ENCODE measurements at regions not wholly inside any gene's neighbourhood (a gene's known extent, or its start where the extent isn't known, plus 50 kb on each side); places are given as distances from the start of the nearest gene placed in this dataset.

GRCh38 chr2:194270648-194271047 lies 1386.4 kb upstream of the SLC39A10 start:
- no peak overlapping the region for H3K27ac ChIP-seq (ENCODE audit: low read depth, low read length)
- no peaks in the 10 kb centered on the region for H3K4me1 ChIP-seq (ENCODE audit: control insufficient read depth in 1 of 2, insufficient read depth in 2 of 2, low read length in 2 of 2)
- H3K4me3 ChIP-seq (replicated peaks in 1 of 2; ENCODE audit: low read depth in 1 of 2, low read length in 2 of 2), result no peak overlapping the region
- ChIA-PET RAD21 (ENCODE audit: low non-redundant PET in 1 of 2, low total read pairs in 2 of 2, uncharacterized antibody in 2 of 2, unreplicated experiment in 2 of 2) (no interaction called here), CTCF (no interaction called here), POLR2A (no interaction called here)
- no peak overlapping the region for H2AFZ ChIP-seq (ENCODE audit: low read depth, low read length, poor library complexity, severe bottlenecking)
- no TSS peak for BruUV-seq (replicated peaks)
- H3K9ac ChIP-seq (ENCODE audit: low read length), result no peak overlapping the region
- no peaks in the 10 kb centered on the region for H3K9me2 ChIP-seq (ENCODE audit: insufficient read depth)
- intact Hi-C loops (cut with micrococcal nuclease), result no loop called here
- no peaks in the 10 kb centered on the region for H3K27me3 ChIP-seq (ENCODE audit: insufficient read depth, low read length)
- DNase-seq (ENCODE audit: low read depth, low spot score) (no peak), ATAC-seq (no peak)
- TF ChIP-seq EGR1 (IDR thresholded peaks at IDR 0.05; ENCODE audit: low read depth) (no peak), RAD21 (IDR thresholded peaks at IDR 0.05; ENCODE audit: low read depth) (no peak), CTCF (IDR thresholded peaks at IDR 0.05 in 2 of 3, conservative IDR thresholded peaks at IDR 0.05 in 1 of 3; ENCODE audit: borderline replicate concordance in 1 of 3, insufficient read depth in 1 of 3, low read depth in 2 of 3, low read length in 2 of 3) (no peak), FOSL1 (IDR thresholded peaks at IDR 0.05; ENCODE audit: low read depth) (no peak), TCF7L2 (IDR thresholded peaks at IDR 0.05; ENCODE audit: borderline replicate concordance, extremely low read depth, insufficient read depth, insufficient read length) (no peak), EZH2phosphoT487 (IDR thresholded peaks at IDR 0.05; ENCODE audit: borderline replicate concordance) (no peak), EZH2 (IDR thresholded peaks at IDR 0.05) (no peak), POLR2A (IDR thresholded peaks at IDR 0.05; ENCODE audit: borderline replicate concordance, extremely low read depth, insufficient read depth, insufficient read length) (no peak), JUND (IDR thresholded peaks at IDR 0.05) (no peak)
- no peaks in the 10 kb centered on the region for H3K36me3 ChIP-seq (ENCODE audit: control insufficient read depth in 1 of 2, insufficient read depth in 2 of 2, low read length in 2 of 2)
- H3K4me2 ChIP-seq (ENCODE audit: low read length), result no peak overlapping the region
- H4K20me1 ChIP-seq (ENCODE audit: insufficient read depth), result no peaks in the 10 kb centered on the region
- H3K9me3 ChIP-seq (ENCODE audit: control insufficient read depth in 1 of 2, insufficient read depth in 1 of 2, low read depth in 1 of 2, low read length in 2 of 2), result no peaks in the 10 kb centered on the region
- H3K79me2 ChIP-seq (ENCODE audit: insufficient read depth, low read length), result no peaks in the 10 kb centered on the region

DNA sequence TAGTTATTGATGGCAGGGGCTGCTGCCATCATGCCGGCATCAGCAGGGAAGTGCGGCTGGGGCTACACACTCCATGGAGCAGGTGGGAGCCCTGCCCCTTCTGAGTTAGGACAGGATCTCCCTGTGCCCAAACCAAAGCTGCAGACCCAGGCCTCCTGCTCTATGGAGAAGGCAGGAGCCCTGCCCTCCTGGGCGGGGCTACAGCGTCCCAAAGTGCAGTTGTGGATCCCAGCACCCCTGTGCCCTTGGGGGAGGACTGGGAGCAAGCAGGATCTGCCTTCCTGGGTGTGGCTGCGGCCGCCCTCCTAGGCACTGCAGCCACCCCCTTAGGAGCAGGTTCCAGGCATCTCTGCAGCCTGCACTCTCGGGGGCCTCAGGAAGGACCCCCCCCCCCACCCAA lies 1392.4 kb upstream of the SLC39A10 start:
- H3K4me3 ChIP-seq (replicated peaks in 1 of 2; ENCODE audit: low read depth in 1 of 2, low read length in 2 of 2), result no peak overlapping the region
- POLR2A ChIA-PET, result no interaction called here

More for the DNA sequence above, 1392.4 kb upstream of the SLC39A10 start:
- no TSS peak for BruUV-seq (replicated peaks)
- no peak for TF ChIP-seq SP1 (IDR thresholded peaks at IDR 0.05; ENCODE audit: low read depth)
- TF ChIP-seq EZH2 (IDR thresholded peaks at IDR 0.05), result no peak
- no peak for TF ChIP-seq POLR2AphosphoS5 (IDR thresholded peaks at IDR 0.05; ENCODE audit: low read depth, low read length)
- no peak for TF ChIP-seq ZFX (IDR thresholded peaks at IDR 0.05)
- TF ChIP-seq CTCF (IDR thresholded peaks at IDR 0.05 in 2 of 3, conservative IDR thresholded peaks at IDR 0.05 in 1 of 3; ENCODE audit: borderline replicate concordance in 1 of 3, insufficient read depth in 1 of 3, low read depth in 2 of 3, low read length in 2 of 3), result no peak
- TF ChIP-seq EZH2phosphoT487 (IDR thresholded peaks at IDR 0.05; ENCODE audit: borderline replicate concordance), result no peak
- TF ChIP-seq ELF1 (IDR thresholded peaks at IDR 0.05; ENCODE audit: borderline replicate concordance, low read depth), result no peak
- no peak for TF ChIP-seq SIN3A (IDR thresholded peaks at IDR 0.05; ENCODE audit: low read depth)
- no peak for TF ChIP-seq YY1 (IDR thresholded peaks at IDR 0.05; ENCODE audit: extremely low read depth, insufficient replicate concordance, low read depth, low read length)
- ChIA-PET RAD21 (ENCODE audit: low non-redundant PET in 1 of 2, low total read pairs in 2 of 2, uncharacterized antibody in 2 of 2, unreplicated experiment in 2 of 2) (no interaction called here), CTCF (no interaction called here)
- no peaks in the 10 kb centered on the region for H3K79me2 ChIP-seq (ENCODE audit: insufficient read depth, low read length)
- no peaks in the 10 kb centered on the region for H3K36me3 ChIP-seq (ENCODE audit: control insufficient read depth in 1 of 2, insufficient read depth in 2 of 2, low read length in 2 of 2)
- no peak overlapping the region for H3K27ac ChIP-seq (ENCODE audit: low read depth, low read length)
- H3K4me1 ChIP-seq (ENCODE audit: control insufficient read depth in 1 of 2, insufficient read depth in 2 of 2, low read length in 2 of 2), result no peaks in the 10 kb centered on the region
- no peak overlapping the region for H3K4me2 ChIP-seq (ENCODE audit: low read length)
- ATAC-seq (no peak), DNase-seq (ENCODE audit: low read depth, low spot score) (no peak)
- no peaks in the 10 kb centered on the region for H3K27me3 ChIP-seq (ENCODE audit: insufficient read depth, low read length)
- H2AFZ ChIP-seq (ENCODE audit: low read depth, low read length, poor library complexity, severe bottlenecking), result no peak overlapping the region
- intact Hi-C loops (cut with micrococcal nuclease), result no loop called here
- H3K9me3 ChIP-seq (ENCODE audit: control insufficient read depth in 1 of 2, insufficient read depth in 1 of 2, low read depth in 1 of 2, low read length in 2 of 2), result no peaks in the 10 kb centered on the region
- no peak overlapping the region for H3K9ac ChIP-seq (ENCODE audit: low read length)
- H3K9me2 ChIP-seq (ENCODE audit: insufficient read depth), result no peaks in the 10 kb centered on the region
- H4K20me1 ChIP-seq (ENCODE audit: insufficient read depth), result no peaks in the 10 kb centered on the region

Data from HCT116 (cell line).